ENCODE measurements at regions not wholly inside any gene's neighbourhood (a gene's known extent, or its start where the extent isn't known, plus 50 kb on each side); places are given as distances from the start of the nearest gene placed in this dataset.

DNA sequence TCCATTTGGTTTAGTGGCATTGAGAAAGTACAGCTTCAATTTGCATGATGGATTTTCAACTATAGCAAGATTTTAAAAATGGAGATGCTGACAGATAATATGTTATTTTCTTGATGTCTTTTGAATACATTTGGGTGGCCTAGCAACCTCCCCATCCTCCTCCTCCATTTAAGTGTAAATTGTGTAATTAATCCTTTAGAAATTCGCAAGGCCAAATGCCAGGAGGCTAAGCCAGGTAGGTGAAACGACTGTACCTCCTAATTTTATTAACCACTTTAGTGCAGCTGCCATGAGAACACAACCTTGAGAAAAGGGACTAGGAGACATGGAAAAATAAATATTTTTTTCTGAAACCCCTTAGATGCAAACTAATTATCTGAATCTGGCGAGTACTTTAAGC lies 248.8 kb downstream of the MRPS30 start:
- TF ChIP-seq, protein P1, sequence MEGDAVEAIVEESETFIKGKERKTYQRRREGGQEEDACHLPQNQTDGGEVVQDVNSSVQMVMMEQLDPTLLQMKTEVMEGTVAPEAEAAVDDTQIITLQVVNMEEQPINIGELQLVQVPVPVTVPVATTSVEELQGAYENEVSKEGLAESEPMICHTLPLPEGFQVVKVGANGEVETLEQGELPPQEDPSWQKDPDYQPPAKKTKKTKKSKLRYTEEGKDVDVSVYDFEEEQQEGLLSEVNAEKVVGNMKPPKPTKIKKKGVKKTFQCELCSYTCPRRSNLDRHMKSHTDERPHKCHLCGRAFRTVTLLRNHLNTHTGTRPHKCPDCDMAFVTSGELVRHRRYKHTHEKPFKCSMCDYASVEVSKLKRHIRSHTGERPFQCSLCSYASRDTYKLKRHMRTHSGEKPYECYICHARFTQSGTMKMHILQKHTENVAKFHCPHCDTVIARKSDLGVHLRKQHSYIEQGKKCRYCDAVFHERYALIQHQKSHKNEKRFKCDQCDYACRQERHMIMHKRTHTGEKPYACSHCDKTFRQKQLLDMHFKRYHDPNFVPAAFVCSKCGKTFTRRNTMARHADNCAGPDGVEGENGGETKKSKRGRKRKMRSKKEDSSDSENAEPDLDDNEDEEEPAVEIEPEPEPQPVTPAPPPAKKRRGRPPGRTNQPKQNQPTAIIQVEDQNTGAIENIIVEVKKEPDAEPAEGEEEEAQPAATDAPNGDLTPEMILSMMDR (tag by site-specific recombination; IDR thresholded peaks at IDR 0.05), result no peak
- TF ChIP-seq TCF7L2 (IDR thresholded peaks at IDR 0.05; ENCODE audit: borderline replicate concordance, low read depth, low read length), result no peak
- no peak for TF ChIP-seq ZBTB21 (tag by site-specific recombination; IDR thresholded peaks at IDR 0.05)
- TF ChIP-seq GLI4 (tag by site-specific recombination; IDR thresholded peaks at IDR 0.05), result no peak
- TF ChIP-seq, protein P2, sequence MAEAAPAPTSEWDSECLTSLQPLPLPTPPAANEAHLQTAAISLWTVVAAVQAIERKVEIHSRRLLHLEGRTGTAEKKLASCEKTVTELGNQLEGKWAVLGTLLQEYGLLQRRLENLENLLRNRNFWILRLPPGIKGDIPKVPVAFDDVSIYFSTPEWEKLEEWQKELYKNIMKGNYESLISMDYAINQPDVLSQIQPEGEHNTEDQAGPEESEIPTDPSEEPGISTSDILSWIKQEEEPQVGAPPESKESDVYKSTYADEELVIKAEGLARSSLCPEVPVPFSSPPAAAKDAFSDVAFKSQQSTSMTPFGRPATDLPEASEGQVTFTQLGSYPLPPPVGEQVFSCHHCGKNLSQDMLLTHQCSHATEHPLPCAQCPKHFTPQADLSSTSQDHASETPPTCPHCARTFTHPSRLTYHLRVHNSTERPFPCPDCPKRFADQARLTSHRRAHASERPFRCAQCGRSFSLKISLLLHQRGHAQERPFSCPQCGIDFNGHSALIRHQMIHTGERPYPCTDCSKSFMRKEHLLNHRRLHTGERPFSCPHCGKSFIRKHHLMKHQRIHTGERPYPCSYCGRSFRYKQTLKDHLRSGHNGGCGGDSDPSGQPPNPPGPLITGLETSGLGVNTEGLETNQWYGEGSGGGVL (tag by site-specific recombination; IDR thresholded peaks at IDR 0.05), result no peak
- no peak for TF ChIP-seq ZNF274 (IDR thresholded peaks at IDR 0.05; ENCODE audit: low read length)
- no peak for TF ChIP-seq ZNF274 (tag by site-specific recombination; IDR thresholded peaks at IDR 0.05; ENCODE audit: borderline replicate concordance)
- TF ChIP-seq TRIM28 (IDR thresholded peaks at IDR 0.05; ENCODE audit: borderline replicate concordance, low read length), result no peak
- TF ChIP-seq GLIS2 (tag by site-specific recombination; IDR thresholded peaks at IDR 0.05), result no peak
- TF ChIP-seq, protein P3, sequence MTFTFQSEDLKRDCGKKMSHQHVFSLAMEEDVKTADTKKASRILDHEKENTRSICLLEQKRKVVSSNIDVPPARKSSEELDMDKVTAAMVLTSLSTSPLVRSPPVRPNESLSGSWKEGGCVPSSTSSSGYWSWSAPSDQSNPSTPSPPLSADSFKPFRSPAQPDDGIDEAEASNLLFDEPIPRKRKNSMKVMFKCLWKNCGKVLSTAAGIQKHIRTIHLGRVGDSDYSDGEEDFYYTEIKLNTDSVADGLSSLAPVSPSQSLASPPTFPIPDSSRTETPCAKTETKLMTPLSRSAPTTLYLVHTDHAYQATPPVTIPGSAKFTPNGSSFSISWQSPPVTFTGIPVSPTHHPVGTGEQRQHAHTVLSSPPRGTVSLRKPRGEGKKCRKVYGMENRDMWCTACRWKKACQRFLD (tag by site-specific recombination; IDR thresholded peaks at IDR 0.05), result no peak
- TF ChIP-seq ZNF580 (tag by site-specific recombination; IDR thresholded peaks at IDR 0.05), result no peak

Measured in HEK293 (cell line).